Mesothelial cell of epicardium (in vitro differentiated cells): ENCODE measurements at regions not wholly inside any gene's neighbourhood (a gene's known extent, or its start where the extent isn't known, plus 50 kb on each side); places are given as distances from the start of the nearest gene placed in this dataset.

Source experiments
- DNase-seq, 2 experiments: peaks; one replicate each; pipeline ENCODE4 v3.0.0; 2021; ENCODE audit warnings: low spot score in 2 of 2; ENCODE audit not compliant: unreplicated experiment in 2 of 2
- H3K27ac Mint-ChIP-seq: 2 replicates; pipeline ENCODE4 v1.8.0; 2021; ENCODE audit warnings: mixed read lengths
- H3K27me3 Mint-ChIP-seq: 2 replicates; pipeline ENCODE4 v1.8.0; 2021; ENCODE audit warnings: low read depth, mixed read lengths
- H3K36me3 Mint-ChIP-seq: 2 replicates; pipeline ENCODE4 v1.8.0; 2021; ENCODE audit warnings: mixed read lengths
- H3K4me1 Mint-ChIP-seq: 2 replicates; pipeline ENCODE4 v1.8.0; 2021; ENCODE audit warnings: mixed read lengths
- H3K4me3 Mint-ChIP-seq: 2 replicates; pipeline ENCODE4 v1.8.0; 2021; ENCODE audit warnings: mild to moderate bottlenecking, moderate library complexity, mixed read lengths
- H3K9me3 Mint-ChIP-seq: 2 replicates; pipeline ENCODE4 v1.8.0; 2021; ENCODE audit warnings: mixed read lengths
- CTCF ChIP-seq: fragments of 200-600 bp; sonication (generic); IDR thresholded peaks from one replicate; pipeline ENCODE4 v1.5.0; 2021; ENCODE audit warnings: antibody characterized with exemption; ENCODE audit not compliant: unreplicated experiment

- H3K4me1 Mint-ChIP-seq, result peaks cover 48% of the 10 kb centered on the region
- H3K36me3 Mint-ChIP-seq, result no peaks in the 10 kb centered on the region
- no peak overlapping the region for H3K4me3 Mint-ChIP-seq
- no peaks in the 10 kb centered on the region for H3K9me3 Mint-ChIP-seq
- no peak for TF ChIP-seq CTCF
- no peak overlapping the region for H3K27ac Mint-ChIP-seq
- no peak for DNase-seq
- no peaks in the 10 kb centered on the region for H3K27me3 Mint-ChIP-seq
Observed at GRCh38 chr6:11430036-11430435, 107.5 kb upstream of the TMEM170B start.

GRCh38 chr6:11429577-11429976 is 108.0 kb upstream of the TMEM170B start:
- Mint-ChIP-seq H3K4me1 (peaks cover 44% of the 10 kb centered on the region), H3K27ac (no peak overlapping the region), H3K27me3 (no peaks in the 10 kb centered on the region), H3K4me3 (no peak overlapping the region), H3K9me3 (no peaks in the 10 kb centered on the region), H3K36me3 (no peaks in the 10 kb centered on the region)
- no peak for TF ChIP-seq CTCF
- no peak for DNase-seq

- Mint-ChIP-seq H3K27me3 (no peaks in the 10 kb centered on the region), H3K27ac (no peak overlapping the region), H3K36me3 (no peaks in the 10 kb centered on the region), H3K4me1 (peaks cover 40% of the 10 kb centered on the region), H3K9me3 (no peaks in the 10 kb centered on the region), H3K4me3 (no peak overlapping the region)
- TF ChIP-seq CTCF, result no peak
- DNase-seq, result no peak
Observed at GRCh38 chr6:11428895-11429294, 108.7 kb upstream of the TMEM170B start.

- no peak for TF ChIP-seq CTCF
- Mint-ChIP-seq H3K36me3 (no peaks in the 10 kb centered on the region), H3K27me3 (no peaks in the 10 kb centered on the region), H3K4me1 (peaks cover 37% of the 10 kb centered on the region), H3K9me3 (no peaks in the 10 kb centered on the region), H3K27ac (no peak overlapping the region), H3K4me3 (no peak overlapping the region)
- no peak for DNase-seq
Observed at GRCh38 chr6:11428371-11428770, 109.2 kb upstream of the TMEM170B start.

GRCh38 chr6:11427723-11428245 is 109.8 kb upstream of the TMEM170B start:
- peaks cover 36% of the 10 kb centered on the region for H3K4me1 Mint-ChIP-seq
- H3K27me3 Mint-ChIP-seq, result no peaks in the 10 kb centered on the region

More at GRCh38 chr6:11427723-11428245, 109.8 kb upstream of the TMEM170B start:
- no peak for TF ChIP-seq CTCF
- Mint-ChIP-seq H3K9me3 (no peaks in the 10 kb centered on the region), H3K27ac (no peak overlapping the region), H3K4me3 (no peak overlapping the region), H3K36me3 (no peaks in the 10 kb centered on the region)
- no peak for DNase-seq
